ENCODE measurements at regions not wholly inside any gene's neighbourhood (a gene's known extent, or its start where the extent isn't known, plus 50 kb on each side); places are given as distances from the start of the nearest gene placed in this dataset.
"Not testable (repeated sequence)": the region's sequence is repeated elsewhere in the genome, so short reads cannot be mapped to it uniquely, and the experiment has no call there.

DNA sequence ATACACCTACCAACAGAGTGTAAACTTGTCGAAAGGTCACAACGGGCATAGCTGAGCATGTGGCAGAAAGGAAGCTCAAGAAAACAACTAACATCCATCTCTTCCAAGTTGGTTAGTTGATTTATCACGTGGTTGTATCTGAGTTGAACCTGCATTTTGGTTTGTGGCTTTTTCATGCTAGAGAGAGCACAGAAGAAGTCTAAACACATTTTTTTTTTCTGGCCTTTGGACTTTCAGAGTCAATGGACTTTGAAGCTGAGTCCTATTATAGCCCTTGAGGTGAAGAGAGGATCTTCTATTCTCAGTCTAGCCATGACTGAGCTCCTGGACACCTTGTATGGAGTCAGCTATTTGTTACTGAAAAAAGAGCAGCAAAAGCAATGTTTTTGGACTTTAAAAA lies 150.6 kb upstream of the TRPC5 start:
- ChIA-PET CTCF (no interaction called here), POLR2A (no interaction called here)
- intact Hi-C loops (cut with micrococcal nuclease), result no loop called here
- Mint-ChIP-seq H3K4me1 (ENCODE audit: insufficient read depth, unreplicated experiment) (no peaks in the 10 kb centered on the region), H3K9me3 (ENCODE audit: unreplicated experiment) (no peaks in the 10 kb centered on the region), H3K27me3 (ENCODE audit: insufficient read depth, unreplicated experiment) (peaks cover 38% of the 10 kb centered on the region), H3K36me3 (ENCODE audit: insufficient read depth, unreplicated experiment) (no peaks in the 10 kb centered on the region), H3K27ac (ENCODE audit: low read depth, unreplicated experiment) (no peak overlapping the region), H3K4me3 (ENCODE audit: unreplicated experiment) (no peak overlapping the region)
- TF ChIP-seq, protein P1, sequence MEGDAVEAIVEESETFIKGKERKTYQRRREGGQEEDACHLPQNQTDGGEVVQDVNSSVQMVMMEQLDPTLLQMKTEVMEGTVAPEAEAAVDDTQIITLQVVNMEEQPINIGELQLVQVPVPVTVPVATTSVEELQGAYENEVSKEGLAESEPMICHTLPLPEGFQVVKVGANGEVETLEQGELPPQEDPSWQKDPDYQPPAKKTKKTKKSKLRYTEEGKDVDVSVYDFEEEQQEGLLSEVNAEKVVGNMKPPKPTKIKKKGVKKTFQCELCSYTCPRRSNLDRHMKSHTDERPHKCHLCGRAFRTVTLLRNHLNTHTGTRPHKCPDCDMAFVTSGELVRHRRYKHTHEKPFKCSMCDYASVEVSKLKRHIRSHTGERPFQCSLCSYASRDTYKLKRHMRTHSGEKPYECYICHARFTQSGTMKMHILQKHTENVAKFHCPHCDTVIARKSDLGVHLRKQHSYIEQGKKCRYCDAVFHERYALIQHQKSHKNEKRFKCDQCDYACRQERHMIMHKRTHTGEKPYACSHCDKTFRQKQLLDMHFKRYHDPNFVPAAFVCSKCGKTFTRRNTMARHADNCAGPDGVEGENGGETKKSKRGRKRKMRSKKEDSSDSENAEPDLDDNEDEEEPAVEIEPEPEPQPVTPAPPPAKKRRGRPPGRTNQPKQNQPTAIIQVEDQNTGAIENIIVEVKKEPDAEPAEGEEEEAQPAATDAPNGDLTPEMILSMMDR (IDR thresholded peaks at IDR 0.05; ENCODE audit: unreplicated experiment), result no peak
- BruUV-seq (replicated peaks), result no TSS peak
- no peak for DNase-seq (ENCODE audit: unreplicated experiment)

DNA sequence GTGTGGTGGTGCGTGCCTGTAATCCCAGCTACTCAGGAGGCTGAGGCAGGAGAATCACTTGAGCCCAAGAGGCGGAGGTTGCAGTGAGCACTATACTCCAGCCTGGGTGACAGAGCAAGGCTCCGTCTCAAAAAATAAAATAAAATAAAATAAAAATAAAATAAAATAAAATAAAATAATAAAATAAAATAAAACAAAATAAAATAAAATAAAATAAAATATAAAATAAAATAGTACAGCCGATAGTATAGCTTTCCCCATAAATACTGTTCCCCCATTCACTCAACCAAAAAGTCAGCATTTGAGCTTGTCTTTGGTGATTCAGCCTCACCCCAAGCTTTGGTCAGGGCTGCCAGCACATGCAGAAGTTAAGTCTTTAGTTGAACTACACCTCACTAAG lies 144.2 kb upstream of the TRPC5 start:
- DNase-seq (ENCODE audit: unreplicated experiment); BruUV-seq (replicated peaks); H3K36me3 Mint-ChIP-seq (ENCODE audit: insufficient read depth, unreplicated experiment); H3K4me1 Mint-ChIP-seq (ENCODE audit: insufficient read depth, unreplicated experiment); H3K4me3 Mint-ChIP-seq (ENCODE audit: unreplicated experiment); H3K27ac Mint-ChIP-seq (ENCODE audit: low read depth, unreplicated experiment); POLR2A ChIA-PET; H3K9me3 Mint-ChIP-seq (ENCODE audit: unreplicated experiment); CTCF ChIA-PET; intact Hi-C loops (cut with micrococcal nuclease): not testable (repeated sequence)
- H3K27me3 Mint-ChIP-seq (ENCODE audit: insufficient read depth, unreplicated experiment), result peaks cover 46% of the 10 kb centered on the region

DNA sequence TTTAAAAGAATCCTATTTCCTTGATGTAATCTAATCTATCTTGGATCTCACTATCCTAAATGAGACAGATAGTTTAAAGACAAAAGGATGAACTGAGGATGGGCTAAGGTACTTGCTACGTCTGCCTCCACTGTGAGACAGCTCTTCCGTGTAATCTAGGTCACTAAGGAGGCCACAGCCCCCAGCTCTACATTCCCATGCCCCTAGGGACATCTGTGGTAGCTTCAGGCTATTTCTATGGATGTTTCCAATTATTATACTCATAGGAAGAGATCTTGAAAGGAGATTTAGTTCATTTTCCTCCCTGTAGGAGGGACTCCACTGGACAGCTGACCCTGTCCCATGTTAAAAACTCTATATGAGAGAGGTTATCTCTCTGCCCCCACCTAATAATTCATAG lies 140.8 kb upstream of the TRPC5 start:
- Mint-ChIP-seq H3K36me3 (ENCODE audit: insufficient read depth, unreplicated experiment) (no peaks in the 10 kb centered on the region), H3K9me3 (ENCODE audit: unreplicated experiment) (no peaks in the 10 kb centered on the region), H3K4me3 (ENCODE audit: unreplicated experiment) (no peak overlapping the region), H3K27ac (ENCODE audit: low read depth, unreplicated experiment) (no peak overlapping the region), H3K27me3 (ENCODE audit: insufficient read depth, unreplicated experiment) (peaks cover 59% of the 10 kb centered on the region), H3K4me1 (ENCODE audit: insufficient read depth, unreplicated experiment) (no peaks in the 10 kb centered on the region)
- no TSS peak for BruUV-seq (replicated peaks)
- POLR2A ChIA-PET, result no interaction called here
- DNase-seq (ENCODE audit: unreplicated experiment), result no peak
- TF ChIP-seq, protein P1 (IDR thresholded peaks at IDR 0.05; ENCODE audit: unreplicated experiment), result no peak
- CTCF ChIA-PET, result no interaction called here
- intact Hi-C loops (cut with micrococcal nuclease), result no loop called here

DNA sequence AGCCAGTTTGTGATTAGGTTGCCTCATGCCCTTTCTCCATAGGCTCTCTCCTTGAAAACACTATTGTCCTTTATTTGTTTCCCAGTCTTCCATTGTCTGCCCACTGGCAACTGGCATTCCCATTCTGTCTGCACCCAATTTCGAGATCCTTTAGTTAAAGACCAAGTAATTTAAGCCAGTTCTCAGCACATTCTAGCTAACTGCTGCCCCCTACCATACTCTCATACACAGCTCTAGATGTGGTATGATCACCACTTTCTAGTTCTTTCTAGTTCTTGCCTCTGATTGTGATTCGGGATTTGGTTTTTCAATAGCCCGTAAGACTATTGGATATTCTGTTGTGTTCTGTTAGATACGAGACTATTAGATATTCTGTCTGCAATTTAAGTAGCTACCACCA lies 135.8 kb upstream of the TRPC5 start:
- intact Hi-C loops (cut with micrococcal nuclease), result no loop called here
- Mint-ChIP-seq H3K27me3 (ENCODE audit: insufficient read depth, unreplicated experiment) (peaks cover 57% of the 10 kb centered on the region), H3K4me1 (ENCODE audit: insufficient read depth, unreplicated experiment) (no peaks in the 10 kb centered on the region), H3K27ac (ENCODE audit: low read depth, unreplicated experiment) (no peak overlapping the region), H3K4me3 (ENCODE audit: unreplicated experiment) (no peak overlapping the region), H3K36me3 (ENCODE audit: insufficient read depth, unreplicated experiment) (no peaks in the 10 kb centered on the region), H3K9me3 (ENCODE audit: unreplicated experiment) (no peaks in the 10 kb centered on the region)
- no peak for DNase-seq (ENCODE audit: unreplicated experiment)
- TF ChIP-seq, protein P1 (IDR thresholded peaks at IDR 0.05; ENCODE audit: unreplicated experiment), result no peak
- ChIA-PET POLR2A (no interaction called here), CTCF (no interaction called here)
- BruUV-seq (replicated peaks), result no TSS peak

DNA sequence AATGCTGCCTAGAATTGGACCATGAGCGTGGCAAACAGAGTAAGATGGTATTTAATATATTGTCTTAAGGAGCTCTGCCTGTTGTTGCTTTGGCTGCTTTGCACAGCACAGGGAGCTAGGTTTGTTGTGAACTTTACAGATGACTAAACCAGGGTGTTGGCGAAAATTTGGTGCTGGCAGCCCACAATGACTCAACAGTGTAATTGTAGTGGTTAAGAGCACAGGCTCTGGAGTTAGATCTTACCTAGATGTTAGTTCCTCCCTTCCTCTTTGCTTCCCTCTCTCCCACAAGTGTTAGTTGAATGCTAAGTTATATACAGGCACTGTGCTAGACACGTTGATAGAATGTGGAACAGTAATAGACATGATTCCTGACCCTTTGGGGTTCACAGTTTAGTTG lies 128.9 kb upstream of the TRPC5 start:
- no TSS peak for BruUV-seq (replicated peaks)
- TF ChIP-seq, protein P1 (IDR thresholded peaks at IDR 0.05; ENCODE audit: unreplicated experiment), result no peak
- H3K4me3 Mint-ChIP-seq (ENCODE audit: unreplicated experiment), result no peak overlapping the region
- no peaks in the 10 kb centered on the region for H3K4me1 Mint-ChIP-seq (ENCODE audit: insufficient read depth, unreplicated experiment)
- peak; percentile 47 for DNase-seq (ENCODE audit: unreplicated experiment)
- POLR2A ChIA-PET, result interaction anchor here (0.7 kb wide), 1 partner anchor 381 kb away, joined by 3 read pairs; no protein-coding TSS in a partner anchor
- CTCF ChIA-PET, result interaction anchor here (0.9 kb wide), 1 partner anchor 521 kb away, joined by 3 read pairs; no protein-coding TSS in a partner anchor
- peaks cover 36% of the 10 kb centered on the region for H3K27me3 Mint-ChIP-seq (ENCODE audit: insufficient read depth, unreplicated experiment)
- H3K9me3 Mint-ChIP-seq (ENCODE audit: unreplicated experiment), result no peaks in the 10 kb centered on the region
- H3K27ac Mint-ChIP-seq (ENCODE audit: low read depth, unreplicated experiment), result no peak overlapping the region
- intact Hi-C loops (cut with micrococcal nuclease), result no loop called here
- no peaks in the 10 kb centered on the region for H3K36me3 Mint-ChIP-seq (ENCODE audit: insufficient read depth, unreplicated experiment)
